Anterior cingulate cortex (tissue), 58 donors: ENCODE measurements at regions not wholly inside any gene's neighbourhood (a gene's known extent, or its start where the extent isn't known, plus 50 kb on each side); places are given as distances from the start of the nearest gene placed in this dataset.

Experiments
- DNase-seq, 58 donors: peaks; one replicate each; lab custom pipeline; 2025; lab: John Stamatoyannopoulos, UW

DNA sequence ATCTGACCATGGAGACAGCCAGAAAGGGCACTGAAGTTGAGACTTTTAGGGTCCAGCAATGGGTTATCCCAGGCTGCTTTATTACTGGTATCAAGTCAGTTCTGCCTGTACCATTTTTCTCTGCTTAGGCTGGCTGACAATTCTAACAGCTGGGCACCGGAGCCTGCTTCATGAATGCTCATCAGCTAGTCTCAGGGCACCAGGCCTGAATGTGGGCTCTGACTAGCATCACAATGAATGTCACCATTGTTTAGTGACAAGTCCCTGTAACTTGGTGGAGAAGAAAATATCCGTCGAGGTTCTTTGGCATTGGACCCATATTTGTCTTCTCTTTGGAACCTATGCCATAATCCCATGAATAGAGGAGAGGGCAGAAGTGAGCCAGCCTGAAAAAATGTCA is 692.3 kb upstream of the TSPY4 start:
- DNase-seq, result peak in 32 of 58 donors; percentile 0 to 61 (median 6)

DNA sequence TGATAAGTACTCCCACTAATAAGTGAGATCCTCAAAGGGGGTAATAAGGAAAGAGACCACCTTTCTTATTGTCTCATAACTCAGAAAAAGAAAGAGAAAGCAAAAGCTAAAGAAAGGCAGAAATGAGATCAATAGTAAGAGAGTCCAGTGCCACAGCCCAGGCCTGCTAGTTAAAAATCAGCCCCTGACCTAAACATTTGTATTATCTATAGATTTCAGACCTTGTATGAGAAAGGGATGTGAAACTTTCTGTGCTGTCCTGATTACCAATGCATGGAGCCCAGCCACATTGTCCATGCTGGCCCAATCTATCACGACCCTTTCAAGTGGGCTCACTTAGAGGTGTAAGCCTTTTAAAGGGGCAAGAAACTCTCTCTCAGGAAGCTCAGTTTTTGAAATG is 684.8 kb upstream of the TSPY4 start:
- no peak for DNase-seq

DNA sequence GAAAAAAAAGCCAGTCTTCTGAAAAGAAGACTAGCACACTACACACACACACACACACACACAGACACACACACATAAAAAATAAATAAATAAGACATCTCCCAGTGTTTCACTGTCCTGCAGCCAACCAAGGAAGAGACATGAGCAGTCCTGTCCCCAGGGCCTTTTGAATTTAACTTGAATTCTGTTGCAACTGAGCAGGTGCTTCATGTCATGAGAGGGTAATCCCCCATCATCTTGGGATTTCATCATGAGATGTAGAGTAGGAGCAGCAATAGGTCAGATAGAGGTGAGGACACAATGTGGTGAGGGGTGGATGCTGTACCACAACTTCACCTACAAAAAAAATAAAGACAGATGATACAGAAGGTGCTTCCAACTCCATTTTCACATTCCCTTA is 682.2 kb upstream of the TSPY4 start:
- DNase-seq, result no peak

DNA sequence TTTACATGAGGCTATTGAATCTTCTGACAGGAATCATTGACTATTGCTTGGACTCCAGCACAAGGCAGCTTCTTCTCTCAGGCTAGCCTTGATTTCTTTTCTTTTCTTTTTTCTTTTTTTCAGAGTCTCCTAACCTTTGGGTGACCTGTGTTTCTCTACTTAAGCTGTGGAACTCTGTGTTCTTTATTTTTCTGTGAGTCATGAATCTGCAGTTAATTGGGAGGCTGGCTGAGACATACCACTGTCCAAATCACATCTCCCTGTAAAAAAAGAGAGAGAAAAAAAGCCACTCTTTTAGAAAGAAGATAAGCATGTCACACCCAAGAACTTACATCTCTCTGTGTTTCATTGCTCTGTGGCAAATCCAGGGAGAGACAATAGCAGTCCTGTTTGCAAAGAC is 681.2 kb upstream of the TSPY4 start:
- DNase-seq, result no peak

DNA sequence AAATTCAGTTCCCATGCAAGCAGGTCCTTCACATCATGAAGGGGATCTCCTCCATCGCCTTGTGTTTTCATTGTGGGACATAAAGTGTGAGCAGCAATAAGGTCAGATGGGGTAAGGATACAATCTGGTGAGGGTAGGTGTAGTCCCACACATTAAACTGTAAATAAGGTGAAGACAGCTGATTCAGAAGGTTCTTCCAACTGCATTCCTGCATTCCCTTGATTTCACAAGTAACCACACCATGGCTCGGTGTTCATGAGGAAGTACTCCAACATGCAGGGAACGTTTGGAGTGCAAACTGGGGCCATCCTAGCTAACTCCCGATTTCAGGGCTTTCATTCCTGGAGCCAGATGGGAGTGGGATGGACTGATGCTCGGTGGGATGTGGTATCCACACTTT is 680.7 kb upstream of the TSPY4 start:
- DNase-seq, result no peak

DNA sequence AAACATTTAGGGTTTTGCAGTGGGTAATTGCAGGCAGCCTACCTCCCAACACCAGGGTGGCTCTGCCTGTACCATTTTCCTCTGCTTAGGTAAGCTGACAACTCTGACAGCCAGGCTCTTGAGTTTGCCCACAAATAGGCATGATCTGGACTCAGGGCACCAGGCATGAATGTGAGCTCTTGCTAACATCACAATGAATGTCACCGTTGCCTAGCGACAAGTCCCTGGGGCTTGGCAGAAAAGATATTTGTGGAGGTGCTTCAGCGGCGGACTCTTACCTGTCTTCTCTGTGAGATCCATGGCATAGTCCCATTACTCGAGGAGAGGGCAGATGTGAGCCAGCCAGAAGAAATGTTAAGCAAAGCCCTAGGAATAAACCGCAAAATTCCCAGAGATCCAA is 677.5 kb upstream of the TSPY4 start:
- DNase-seq, result no peak

DNA sequence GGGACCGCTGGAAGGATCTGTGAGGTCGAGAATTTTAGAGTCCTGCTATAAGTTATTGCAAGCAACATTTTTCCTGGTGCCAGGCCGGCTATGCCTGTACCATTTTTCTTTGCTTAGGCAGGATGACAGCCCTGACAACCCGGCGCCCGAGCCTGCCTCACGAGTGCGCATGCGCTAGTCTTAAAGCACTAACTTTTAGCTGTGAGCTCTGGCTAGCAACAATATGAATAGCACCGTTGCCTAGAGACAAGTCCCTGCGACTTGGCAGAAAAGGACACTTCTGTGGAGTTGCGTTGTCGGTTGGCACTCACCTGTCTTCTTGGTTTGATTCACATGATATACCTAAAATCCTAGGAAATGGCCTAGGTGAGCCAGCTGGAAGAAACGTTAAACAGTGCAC is 663.4 kb upstream of the TSPY4 start:
- peak in 22 of 58 donors; percentile 0 to 36 (median 2) for DNase-seq

DNA sequence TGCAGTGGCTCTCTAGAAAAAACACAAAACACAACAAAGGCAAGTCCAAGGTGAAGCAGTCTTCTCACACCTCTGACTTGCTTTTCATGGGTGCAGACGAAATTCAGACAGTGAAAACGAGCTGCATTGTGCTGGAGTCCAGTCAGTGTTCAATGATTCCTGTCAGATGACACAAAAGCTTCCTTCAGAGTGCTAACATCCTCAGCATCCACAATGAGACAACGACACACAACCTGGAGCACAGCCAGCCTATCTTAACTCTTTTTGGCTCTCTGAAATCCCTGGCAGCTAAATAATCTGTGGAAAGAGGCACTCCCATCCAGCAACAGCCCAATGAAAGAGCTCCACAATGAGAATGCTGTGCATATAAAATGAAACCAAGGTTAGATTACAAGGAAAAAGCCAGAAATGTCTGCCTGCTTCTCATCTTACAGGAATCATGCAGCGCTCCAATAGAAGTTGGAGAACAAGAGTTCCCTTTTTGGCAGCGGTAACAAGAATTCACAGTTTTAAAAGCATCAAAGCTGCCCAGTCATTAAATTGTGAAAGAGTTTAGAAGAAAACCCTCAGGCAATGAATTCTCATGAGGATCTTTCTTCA is 659.8 kb upstream of the TSPY4 start:
- peak in 15 of 58 donors; percentile 0 to 14 (median 1) for DNase-seq

DNA sequence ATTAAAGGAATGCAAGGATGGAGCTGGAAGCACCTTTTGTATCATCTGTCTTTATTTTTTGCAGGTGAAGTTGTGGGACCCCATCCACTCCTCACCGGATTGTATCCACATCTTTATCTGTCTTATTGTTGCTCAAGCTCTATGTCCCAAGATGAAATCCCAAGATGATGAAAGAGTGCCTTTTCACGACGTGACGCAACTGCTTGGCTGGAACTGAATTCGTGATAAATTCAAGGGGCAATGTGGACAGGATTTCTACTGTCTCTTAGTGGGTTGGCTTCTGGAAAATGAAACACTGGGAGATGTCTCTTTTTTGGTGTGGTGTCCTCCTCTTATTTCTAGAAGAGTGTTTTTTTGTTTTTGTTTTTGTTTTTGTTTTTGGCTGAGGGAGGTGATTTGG is 650.1 kb upstream of the TSPY4 start:
- no peak for DNase-seq

DNA sequence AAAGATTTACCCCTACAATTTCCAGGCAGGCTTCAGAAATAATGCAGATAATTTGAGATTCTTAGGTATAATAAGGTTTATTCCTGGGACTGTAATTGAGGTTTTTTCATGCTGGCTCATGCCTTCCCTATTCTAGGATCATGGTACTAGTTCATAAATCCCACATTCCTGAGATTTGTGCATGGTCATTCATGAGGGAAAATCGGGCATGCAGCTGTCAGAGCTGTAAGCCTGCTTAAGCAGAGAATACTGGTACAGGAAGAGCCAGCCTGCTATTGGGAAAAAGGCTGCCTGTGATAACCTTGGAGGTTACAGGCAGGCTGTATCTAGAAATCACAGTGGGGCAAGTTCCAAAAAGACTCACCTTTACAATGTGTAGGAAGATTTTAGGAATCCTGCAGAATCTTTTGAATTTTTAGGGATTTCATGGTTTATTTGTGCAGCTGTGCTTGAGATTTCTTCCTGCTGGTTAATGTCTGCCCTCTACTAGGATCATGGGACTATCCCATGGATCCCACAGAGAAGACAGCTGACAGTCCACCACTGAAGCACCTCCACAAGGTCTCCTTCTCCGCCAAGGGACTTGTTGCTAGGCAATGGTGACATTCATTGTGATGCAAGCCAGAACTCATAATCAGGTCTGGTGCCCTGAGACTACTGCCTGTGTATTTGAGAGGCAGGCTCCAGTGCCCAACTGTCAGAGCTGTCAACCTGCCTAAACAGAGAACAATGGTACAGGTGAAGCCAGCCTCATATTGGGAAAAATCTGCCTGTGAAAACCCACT is 646.2 kb upstream of the TSPY4 start:
- no peak for DNase-seq

DNA sequence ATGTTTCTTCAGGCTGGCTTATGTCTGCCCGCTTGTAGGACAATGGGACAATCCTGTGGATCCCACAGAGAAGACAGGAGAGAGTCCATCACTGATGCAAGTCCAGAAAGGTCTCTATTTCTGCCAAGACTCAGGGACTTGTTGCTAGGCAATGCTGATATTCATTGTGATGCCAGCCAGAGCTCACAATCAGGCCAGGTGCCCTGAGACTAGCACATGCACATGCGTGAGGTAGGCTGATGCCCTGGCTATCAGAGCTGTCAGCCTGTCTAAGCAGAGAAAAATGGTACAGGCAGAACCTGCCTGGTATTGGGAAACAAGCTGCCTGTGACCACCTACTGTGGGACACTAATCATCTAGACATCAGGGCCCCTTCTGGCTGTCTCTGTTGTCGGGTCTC is 638.7 kb upstream of the TSPY4 start:
- DNase-seq, result no peak

DNA sequence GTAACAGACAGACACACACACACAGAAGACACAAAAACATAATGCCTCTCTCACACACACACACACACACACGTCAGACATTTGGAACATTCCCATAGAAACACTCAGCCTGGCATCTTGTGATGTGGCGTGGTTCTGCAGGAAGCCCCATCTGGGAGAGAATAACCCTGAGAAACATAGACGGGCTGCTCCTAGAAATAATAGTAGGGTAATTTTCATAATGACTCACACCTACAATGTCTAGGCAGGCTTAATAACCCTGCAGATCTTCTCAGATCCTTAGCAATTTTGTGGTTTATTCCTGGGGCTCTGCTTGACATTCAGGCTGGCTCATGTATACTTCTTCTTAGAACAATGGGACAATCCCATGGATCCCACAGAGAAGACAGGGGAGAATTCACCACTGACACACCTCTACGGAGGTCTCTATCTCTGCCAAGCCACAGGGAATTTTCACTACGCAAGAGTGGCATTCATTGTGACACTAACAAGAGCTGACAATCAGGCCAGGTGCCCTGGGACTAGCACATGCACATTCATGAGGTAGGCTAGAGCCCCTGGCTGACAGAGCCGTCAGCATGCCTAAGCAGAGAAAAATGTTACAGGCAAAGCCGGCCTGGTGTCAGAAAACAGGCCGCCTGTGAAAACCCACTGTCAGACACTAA is 631.5 kb upstream of the TSPY4 start:
- DNase-seq, result no peak

DNA sequence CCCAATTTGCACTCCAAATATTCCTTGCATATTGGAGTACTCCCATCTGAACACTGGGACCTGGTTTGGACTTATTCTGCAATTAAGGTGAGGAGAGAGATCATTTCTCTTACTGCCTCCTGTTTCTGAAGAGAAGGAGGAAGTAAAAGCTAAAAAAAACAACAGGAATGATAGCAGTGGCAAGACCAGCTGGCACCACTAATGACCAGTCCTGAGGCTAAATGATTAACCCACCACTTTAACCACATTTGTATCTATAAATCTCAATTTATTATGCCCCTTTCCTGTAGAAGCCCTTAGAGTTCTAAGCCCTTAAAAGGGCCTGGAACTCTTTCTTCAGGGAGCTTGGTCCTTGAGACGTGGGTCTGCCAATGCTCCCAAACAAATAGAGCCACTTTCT is 625.0 kb upstream of the TSPY4 start:
- no peak for DNase-seq

DNA sequence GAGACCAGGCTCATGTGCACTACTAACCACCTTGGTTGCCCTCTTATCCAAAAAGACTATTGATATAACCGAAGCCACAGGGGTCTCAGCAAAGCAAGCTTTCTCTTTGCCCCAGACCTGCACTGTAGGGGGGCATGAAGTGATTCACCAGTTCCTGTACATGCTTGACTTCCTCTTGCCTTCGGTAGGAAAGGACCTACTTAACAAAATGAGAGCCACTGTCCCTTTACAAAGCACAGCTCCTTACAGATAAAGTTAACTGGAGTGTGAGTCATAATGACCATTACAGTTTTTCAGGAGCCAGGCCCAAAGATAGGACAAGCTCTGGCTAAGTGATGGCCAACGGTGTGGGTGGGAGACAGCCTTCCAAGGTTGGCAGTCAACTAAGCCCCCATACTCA is 622.0 kb upstream of the TSPY4 start:
- DNase-seq, result no peak

DNA sequence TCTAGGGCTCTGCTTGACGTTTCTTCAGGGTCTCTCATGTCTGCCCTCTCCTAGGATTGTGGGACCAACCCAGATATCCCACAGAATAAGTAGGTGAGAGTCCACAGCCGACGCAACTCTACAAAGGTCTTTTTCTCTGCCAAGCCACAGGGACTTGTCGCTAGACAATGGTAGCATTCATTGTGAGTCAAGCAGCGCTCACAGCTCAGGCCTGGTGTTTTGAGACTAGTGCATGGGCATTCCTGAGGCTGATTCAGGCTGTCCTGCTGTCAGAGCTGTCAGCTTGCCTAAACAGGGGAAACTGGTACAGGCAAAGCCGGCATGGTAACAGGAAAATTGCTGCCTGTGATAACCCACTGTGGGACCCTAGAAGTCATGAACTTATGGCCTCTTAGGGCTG is 610.6 kb upstream of the TSPY4 start:
- peak in 18 of 58 donors; percentile 0 to 30 (median 0) for DNase-seq

DNA sequence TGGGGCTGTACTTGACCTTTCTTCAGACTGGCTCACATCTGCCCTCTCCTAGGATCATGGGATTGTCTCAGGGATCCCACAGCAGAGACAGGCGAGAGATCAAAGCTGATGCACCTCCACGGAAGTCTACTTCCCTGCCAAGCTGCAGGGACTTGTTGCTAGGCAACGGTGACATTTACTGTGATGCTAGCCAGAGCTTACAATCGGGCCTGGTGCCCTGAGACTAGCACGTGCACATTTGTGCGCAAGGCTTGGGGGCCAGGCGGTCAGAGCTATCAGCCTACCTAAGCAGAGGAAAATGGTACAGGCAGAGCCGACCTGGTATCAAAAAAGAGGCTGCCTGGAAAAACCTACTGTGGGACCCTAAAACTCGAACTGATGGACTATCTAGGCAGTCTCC is 607.3 kb upstream of the TSPY4 start:
- DNase-seq, result peak in 2 of 58 donors; percentile 0

DNA sequence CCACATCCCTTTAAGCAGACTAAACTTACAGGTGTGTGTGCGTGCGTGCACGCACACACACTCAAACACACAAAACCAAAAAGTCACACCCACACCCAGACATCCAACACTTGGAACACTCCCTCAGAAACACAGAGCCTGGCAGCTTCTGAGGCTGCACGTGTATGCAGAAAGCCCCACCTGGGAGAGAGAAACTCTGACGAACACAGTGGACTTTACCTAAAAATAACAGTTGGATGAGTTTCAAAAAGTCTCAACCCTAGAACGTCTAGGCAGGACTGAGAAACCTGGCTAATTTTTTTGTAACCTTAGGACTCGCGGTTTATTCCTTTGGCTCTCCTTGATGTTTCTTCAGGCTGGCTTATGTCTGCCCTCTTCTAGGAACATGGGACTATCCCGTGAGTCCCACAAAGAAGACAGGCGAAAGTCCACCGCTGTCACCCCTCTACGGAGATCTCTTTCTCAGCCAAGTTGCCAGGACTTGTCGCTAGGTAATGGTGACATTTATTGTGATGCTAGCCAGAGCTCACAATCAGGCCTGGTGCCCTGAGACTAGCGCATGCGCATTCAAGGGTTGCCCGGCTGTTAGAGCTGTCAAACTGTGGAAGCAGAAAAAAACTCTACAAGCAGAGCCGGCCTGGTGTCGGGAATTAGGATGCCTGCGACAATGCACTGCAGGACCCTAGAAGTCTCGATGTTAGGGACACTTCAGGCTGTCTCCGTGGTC is 595.8 kb upstream of the TSPY4 start:
- no peak for DNase-seq

DNA sequence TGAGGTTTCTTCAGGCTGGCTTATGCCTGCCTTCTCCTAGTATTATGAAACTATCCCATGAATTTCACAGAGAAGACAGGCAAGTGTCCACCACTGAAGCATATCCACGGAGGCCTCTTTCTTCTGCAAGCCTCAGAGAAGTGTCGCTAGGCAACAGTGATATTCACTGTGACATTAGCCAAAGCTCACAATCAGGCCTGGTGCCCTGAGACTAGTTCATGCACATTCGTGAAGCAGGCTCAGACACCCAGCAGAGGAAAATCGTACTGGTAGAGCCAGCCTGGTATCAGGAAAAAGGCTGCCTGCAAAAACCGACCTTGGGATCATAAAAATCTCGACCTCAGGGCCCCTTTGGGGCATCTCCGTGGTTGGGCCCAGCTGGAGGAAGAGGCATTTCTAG is 573.1 kb upstream of the TSPY4 start:
- no peak for DNase-seq

DNA sequence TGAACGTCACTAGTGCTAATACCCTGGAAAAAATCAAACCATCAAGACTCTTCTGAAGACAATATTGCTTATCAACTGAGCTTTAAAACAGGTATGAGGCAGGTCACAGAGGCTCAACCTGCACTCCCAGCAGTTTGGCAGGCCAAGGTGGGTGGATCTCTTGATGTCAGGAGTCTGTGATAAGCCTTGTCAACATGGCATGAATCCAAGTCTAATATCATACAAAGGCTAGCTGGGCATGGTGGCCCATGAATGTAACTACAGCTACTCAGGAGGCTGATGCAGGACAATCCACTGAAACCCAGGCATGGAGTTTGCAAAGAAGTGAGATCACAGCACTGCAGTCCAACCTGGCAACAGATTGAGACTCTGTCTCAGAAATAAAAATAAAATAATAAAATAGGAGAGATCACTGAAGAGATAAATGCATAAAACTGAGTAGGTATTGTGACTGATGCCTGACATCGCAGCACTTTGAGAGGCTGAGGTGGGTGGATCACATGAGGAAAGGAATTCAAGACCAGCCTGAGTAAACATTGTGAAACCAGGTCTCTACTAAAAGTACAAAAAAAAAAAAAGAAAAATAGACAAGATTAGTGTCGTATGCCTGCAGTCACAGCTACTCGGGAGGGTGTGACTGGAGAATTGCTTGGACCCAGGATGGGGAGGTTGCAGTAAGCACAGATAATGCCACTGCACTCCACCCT is 555.9 kb upstream of the TSPY4 start:
- no peak for DNase-seq

DNA sequence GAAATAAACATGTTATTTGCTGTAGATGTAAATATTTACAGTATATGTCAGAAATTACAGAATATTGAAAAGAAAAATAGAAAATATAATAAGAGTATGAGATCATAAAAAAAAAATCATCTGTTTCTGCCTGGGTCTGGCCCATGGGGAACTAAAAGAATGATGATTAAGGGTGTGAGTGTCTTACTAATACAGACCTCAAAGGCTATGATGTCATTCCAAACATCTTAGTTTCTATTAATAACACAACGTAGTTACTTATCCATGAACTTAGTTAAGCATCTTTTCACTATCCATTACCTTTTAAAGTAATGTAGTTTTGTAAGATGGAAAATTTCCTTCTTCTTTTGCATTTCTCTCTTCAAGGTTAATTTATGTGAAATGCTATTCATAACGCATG is 542.7 kb upstream of the TSPY4 start:
- DNase-seq, result no peak

DNA sequence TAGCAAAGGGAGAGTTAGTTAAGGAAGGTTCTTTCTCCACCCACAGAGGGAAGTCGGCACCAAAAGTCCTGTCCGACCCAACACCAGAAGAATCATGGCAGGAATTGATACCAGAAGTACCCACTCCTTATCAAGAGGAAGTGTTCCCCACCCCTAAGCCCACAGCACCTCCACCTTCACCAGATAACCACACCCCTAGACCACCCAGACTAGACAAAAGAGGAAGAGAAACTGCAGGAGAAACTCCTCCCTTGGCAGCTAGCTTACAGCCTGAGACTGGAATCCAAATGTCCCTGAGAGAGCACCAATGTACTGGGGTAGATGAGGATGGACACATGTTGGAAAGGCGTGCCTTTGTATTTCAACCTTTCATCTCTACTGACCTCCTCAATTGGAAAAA is 532.9 kb upstream of the TSPY4 start:
- no peak for DNase-seq
